ENCODE measurements at regions not wholly inside any gene's neighbourhood (a gene's known extent, or its start where the extent isn't known, plus 50 kb on each side); places are given as distances from the start of the nearest gene placed in this dataset.

- TF ChIP-seq KLF10 (tag by site-specific recombination; IDR thresholded peaks at IDR 0.05) = no peak
- TF ChIP-seq ZNF626 (tag by site-specific recombination; IDR thresholded peaks at IDR 0.05) = no peak
- TF ChIP-seq ZNF2 (tag by site-specific recombination; IDR thresholded peaks at IDR 0.05) = no peak
- TF ChIP-seq PRDM2 (tag by site-specific recombination; IDR thresholded peaks at IDR 0.05; ENCODE audit: borderline replicate concordance) = no peak
- TF ChIP-seq ZNF558 (tag by site-specific recombination; IDR thresholded peaks at IDR 0.05) = no peak
- TF ChIP-seq ZNF239 (tag by site-specific recombination; IDR thresholded peaks at IDR 0.05) = no peak
- no peak for TF ChIP-seq ZNF548 (tag by site-specific recombination; IDR thresholded peaks at IDR 0.05)
- no peak for TF ChIP-seq ZNF211 (tag by site-specific recombination; IDR thresholded peaks at IDR 0.05; ENCODE audit: low read depth)
- TF ChIP-seq ZSCAN23 (tag by site-specific recombination; IDR thresholded peaks at IDR 0.05) = no peak
- POLR2A ChIA-PET = no interaction called here
- CTCF ChIA-PET = interaction anchor here (0.6 kb wide), 1 partner anchor 313 kb away, joined by 3 read pairs; no protein-coding TSS in a partner anchor
- no peak overlapping the region for H3K27ac ChIP-seq (ENCODE audit: extremely low read depth, low read depth, low read length)
- H3K36me3 ChIP-seq (ENCODE audit: control insufficient read depth in 2 of 2, insufficient read depth in 1 of 2, low read length in 2 of 2) = no peaks in the 10 kb centered on the region
- H3K9me3 ChIP-seq (ENCODE audit: control insufficient read depth, insufficient read depth, low read depth, low read length) = no peaks in the 10 kb centered on the region
- no peak overlapping the region for H3K4me3 ChIP-seq (ENCODE audit: low read depth, low read length)
- H3K4me1 ChIP-seq (ENCODE audit: control insufficient read depth, insufficient read depth, low read length) = no peaks in the 10 kb centered on the region
Observed at GRCh38 chr9:89786655-89787054, 181.8 kb downstream of the GADD45G start.

- Histone ChIP-seq H3K27ac (ENCODE audit: extremely low read depth, low read depth, low read length) (no peak overlapping the region), H3K9me3 (ENCODE audit: control insufficient read depth, insufficient read depth, low read depth, low read length) (no peaks in the 10 kb centered on the region), H3K36me3 (ENCODE audit: control insufficient read depth in 2 of 2, insufficient read depth in 1 of 2, low read length in 2 of 2) (no peaks in the 10 kb centered on the region), H3K4me3 (ENCODE audit: low read depth, low read length) (no peak overlapping the region), H3K4me1 (ENCODE audit: control insufficient read depth, insufficient read depth, low read length) (no peaks in the 10 kb centered on the region)
- CTCF ChIA-PET = no interaction called here
- POLR2A ChIA-PET = no interaction called here
- TF ChIP-seq BCL11A (tag by site-specific recombination; IDR thresholded peaks at IDR 0.05; ENCODE audit: low read depth) (no peak), ZNF214 (tag by site-specific recombination; IDR thresholded peaks at IDR 0.05; ENCODE audit: borderline replicate concordance) (no peak), KLF16 (tag by site-specific recombination; IDR thresholded peaks at IDR 0.05) (no peak), ZNF830 (tag by site-specific recombination; IDR thresholded peaks at IDR 0.05; ENCODE audit: low read depth) (no peak), ZNF10 (tag by site-specific recombination; IDR thresholded peaks at IDR 0.05) (no peak), ZNF558 (tag by site-specific recombination; IDR thresholded peaks at IDR 0.05) (peak; percentile 95), ZNF596 (tag by site-specific recombination; IDR thresholded peaks at IDR 0.05) (no peak), ZNF398 (tag by site-specific recombination; IDR thresholded peaks at IDR 0.05) (no peak)
Observed at GRCh38 chr9:89787595-89787994, 182.8 kb downstream of the GADD45G start.
